D721Med (cell line): ENCODE measurements at regions not wholly inside any gene's neighbourhood (a gene's known extent, or its start where the extent isn't known, plus 50 kb on each side); places are given as distances from the start of the nearest gene placed in this dataset.

Experiments
- DNase-seq: peaks from one replicate; pipeline ENCODE4 v3.0.0; 2011; ENCODE audit warnings: low spot score; ENCODE audit not compliant: insufficient read length
- FAIRE-seq: peaks from 2 replicates; lab custom pipeline; 2011; peaks lifted over from hg19 to GRCh38; lab: Jason Lieb, UNC
- TF ChIP-seq, protein P1 (sequence below): IDR thresholded peaks from 2 replicates; pipeline ENCODE4 v1.5.1; 2012; ENCODE audit warnings: mild to moderate bottlenecking, control low read depth; ENCODE audit not compliant: insufficient read depth; ENCODE audit errors: missing control alignments

DNA sequence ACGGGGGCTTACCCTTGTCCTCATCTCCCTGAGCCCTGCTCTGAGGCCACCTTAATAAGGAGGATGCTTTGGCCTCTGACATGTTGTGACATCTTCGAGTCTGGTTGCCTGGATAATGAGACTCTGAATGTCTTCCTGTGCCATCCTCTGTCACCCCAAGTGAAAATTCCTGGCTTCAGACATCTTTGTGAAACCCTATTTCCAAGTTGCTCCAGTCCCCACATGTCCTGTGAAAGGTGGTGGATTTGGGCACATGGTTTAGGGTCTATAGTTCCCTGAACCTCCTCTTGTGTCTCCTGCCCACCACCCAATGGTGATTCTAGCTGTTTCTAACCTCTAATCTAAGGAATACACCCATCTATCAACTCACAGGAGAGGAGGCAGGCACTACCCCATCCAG, 223.1 kb upstream of the GLI3 start:
- FAIRE-seq (no peak), DNase-seq (no peak)
- TF ChIP-seq, protein P1, sequence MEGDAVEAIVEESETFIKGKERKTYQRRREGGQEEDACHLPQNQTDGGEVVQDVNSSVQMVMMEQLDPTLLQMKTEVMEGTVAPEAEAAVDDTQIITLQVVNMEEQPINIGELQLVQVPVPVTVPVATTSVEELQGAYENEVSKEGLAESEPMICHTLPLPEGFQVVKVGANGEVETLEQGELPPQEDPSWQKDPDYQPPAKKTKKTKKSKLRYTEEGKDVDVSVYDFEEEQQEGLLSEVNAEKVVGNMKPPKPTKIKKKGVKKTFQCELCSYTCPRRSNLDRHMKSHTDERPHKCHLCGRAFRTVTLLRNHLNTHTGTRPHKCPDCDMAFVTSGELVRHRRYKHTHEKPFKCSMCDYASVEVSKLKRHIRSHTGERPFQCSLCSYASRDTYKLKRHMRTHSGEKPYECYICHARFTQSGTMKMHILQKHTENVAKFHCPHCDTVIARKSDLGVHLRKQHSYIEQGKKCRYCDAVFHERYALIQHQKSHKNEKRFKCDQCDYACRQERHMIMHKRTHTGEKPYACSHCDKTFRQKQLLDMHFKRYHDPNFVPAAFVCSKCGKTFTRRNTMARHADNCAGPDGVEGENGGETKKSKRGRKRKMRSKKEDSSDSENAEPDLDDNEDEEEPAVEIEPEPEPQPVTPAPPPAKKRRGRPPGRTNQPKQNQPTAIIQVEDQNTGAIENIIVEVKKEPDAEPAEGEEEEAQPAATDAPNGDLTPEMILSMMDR: no peak

DNA sequence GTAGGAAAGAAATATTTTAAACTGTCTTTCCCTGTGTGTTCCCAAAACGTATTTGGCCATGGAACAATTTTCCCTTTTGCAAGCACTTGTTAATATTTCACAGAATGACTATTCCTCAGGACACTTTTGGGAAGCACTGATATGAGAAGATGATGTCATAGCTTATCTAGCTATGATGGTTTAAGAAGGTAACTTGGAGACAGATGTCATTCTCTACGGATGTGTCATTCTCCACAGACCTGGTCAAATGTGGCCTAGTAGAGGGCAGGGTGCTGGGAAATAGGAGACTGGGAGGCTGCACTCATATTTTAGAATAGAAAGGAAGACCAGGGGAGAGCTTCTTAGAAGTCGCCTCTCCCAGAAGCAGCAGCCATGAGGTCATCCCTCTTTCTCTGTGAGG, 220.7 kb upstream of the GLI3 start:
- FAIRE-seq (no peak), DNase-seq (no peak)
- TF ChIP-seq, protein P1: no peak

DNA sequence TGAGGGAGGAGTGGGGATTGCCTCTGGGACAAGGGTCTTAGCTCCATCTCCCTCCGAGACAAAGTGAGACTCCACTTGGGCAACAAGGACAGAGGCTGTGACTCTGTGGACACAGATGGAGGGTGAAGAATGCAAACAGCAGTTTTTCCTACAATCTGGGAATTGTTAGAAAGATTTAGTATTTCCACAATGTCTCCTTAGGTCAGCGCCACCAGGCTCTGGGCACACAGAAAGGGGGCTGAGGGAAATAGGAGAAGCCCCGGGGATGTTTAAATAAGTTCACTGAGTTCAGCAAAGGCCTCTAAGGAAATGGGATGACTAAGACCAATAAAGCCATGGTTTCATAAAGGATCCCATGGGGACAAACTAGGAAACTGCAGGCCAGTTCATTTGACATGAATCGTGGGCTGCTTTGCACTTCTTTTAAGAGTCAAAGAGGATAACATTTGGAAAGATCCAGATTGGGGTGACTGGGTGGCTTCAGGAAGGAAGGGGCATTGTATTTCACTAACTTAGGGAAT, 219.8 kb upstream of the GLI3 start:
- FAIRE-seq (no peak), DNase-seq (no peak)
- TF ChIP-seq, protein P1: no peak

DNA sequence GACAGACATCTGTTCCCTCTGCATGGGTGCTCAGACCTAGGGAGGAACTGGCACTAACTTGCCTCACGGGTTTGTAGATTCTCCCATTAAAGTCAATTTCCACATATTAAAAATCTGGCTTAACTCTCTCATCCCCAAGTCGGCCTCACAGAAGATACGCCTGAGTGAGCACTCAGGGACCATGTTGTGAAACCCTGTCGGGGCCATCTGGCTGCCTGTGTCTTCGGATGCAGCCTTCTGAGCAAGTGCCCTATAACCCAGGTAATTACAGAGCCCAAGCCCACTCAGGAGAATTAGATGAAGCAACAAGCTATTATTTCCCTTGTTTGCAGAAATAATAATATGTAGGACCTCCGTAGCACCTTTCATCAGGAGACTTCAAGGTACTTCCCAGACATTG, 219.3 kb upstream of the GLI3 start:
- no peak for DNase-seq
- FAIRE-seq: no peak
- TF ChIP-seq, protein P1: no peak

DNA sequence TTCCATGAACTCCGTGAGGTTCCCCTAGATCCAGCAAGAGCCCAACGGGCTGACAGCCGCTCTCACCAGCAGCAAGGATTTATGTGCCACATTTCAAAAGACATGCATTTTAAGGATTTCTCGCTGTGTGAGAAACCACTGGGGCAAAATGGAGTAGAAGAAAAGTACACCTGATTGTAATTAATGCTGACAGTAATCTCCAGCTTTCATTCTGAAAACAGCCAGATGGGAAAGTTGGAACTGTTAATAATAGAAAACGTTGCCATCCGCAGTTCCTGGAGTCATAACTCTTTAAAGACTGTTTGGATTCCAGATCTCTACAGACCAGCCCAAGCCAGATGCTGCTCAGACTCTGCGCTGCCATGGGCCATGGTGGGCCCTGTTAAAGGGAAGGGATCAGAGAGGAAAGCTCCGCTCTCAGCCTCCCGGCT, 216.9 kb upstream of the GLI3 start:
- DNase-seq (no peak), FAIRE-seq (no peak)
- TF ChIP-seq, protein P1: no peak

DNA sequence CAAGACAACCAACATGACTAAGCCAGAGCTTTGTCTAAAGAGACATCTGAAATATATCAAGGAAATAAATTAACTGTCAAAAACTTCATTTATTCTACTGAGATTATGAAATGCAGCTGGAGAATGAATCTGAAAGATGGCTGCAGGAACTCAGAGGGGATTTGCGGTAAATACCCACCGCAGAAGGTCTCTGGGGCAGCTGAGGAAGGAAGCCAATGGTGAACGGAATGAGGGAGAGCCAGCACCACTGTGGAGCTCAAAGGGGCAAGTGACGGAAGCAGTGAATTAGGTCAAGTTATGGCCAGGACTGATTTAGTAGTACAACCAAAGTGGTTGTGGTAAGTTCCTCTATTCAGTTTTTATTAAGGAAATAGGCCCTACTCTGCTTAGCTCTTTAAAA, 215.3 kb upstream of the GLI3 start:
- no peak for FAIRE-seq
- DNase-seq: no peak
- TF ChIP-seq, protein P1: no peak

DNA sequence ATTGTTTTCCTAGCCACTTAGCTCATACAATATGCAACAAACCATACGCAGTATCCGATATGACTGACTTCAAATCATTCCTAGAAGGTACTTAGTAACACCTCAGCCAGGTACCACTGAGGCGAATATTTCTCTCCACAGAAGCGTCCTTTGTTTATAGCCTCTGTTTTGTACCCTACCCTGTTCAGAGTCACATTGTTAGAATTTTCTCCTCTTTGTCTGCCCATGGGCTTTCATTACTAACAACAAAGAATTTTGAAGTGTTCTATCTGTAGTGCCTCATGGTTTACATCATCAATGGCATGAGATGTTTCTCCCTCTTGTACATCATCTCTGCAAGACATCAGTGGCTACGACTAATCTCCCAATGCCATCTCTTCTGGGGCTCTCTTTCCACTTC, 212.4 kb upstream of the GLI3 start:
- DNase-seq: no peak
- TF ChIP-seq, protein P1: no peak
- FAIRE-seq: no peak
